Caco-2 (cell line): ENCODE measurements at regions not wholly inside any gene's neighbourhood (a gene's known extent, or its start where the extent isn't known, plus 50 kb on each side); places are given as distances from the start of the nearest gene placed in this dataset.

ENCODE experiments used
- BruUV-seq: library from RNA; stranded (reverse); fragments of 400-500 nt; replicated peaks from 2 replicates; lab custom pipeline; 2021; lab: Mats Ljungman, UMichigan
- CTCF ChIA-PET: fragments of 300-600 bp; sonication (Branson Sonifier 250); formaldehyde crosslinking; loops from one replicate; lab custom pipeline; 2022; ENCODE audit warnings: antibody characterized with exemption; lab: Charles Lee
- POLR2A ChIA-PET: fragments of 300-600 bp; sonication (Branson Sonifier 250); formaldehyde crosslinking; loops from one replicate; lab custom pipeline; 2022; ENCODE audit warnings: antibody characterized with exemption; lab: Charles Lee
- DNase-seq, 2 experiments: peaks; one replicate each; pipeline versions ENCODE4 v3.0.0 to v3.0.0-alpha.2; 2020 to 2022
- H3K27me3 ChIP-seq: replicated peaks from 2 replicates; pipeline ENCODE4 v1.6.0; 2011; ENCODE audit warnings: low read length; ENCODE audit not compliant: control insufficient read depth, insufficient read depth
- H3K36me3 ChIP-seq: 2 replicates; pipeline ENCODE4 v1.5.1; 2011; ENCODE audit warnings: low read length; ENCODE audit not compliant: control insufficient read depth, insufficient read depth
- H3K4me1 ChIP-seq: fragments of 250-450 bp; sonication (Bioruptor Pico); 2 replicates; pipeline ENCODE4 v1.5.1; 2020; ENCODE audit warnings: mild to moderate bottlenecking
- H3K4me3 ChIP-seq: 2 replicates; pipeline ENCODE4 v1.5.1; 2011; ENCODE audit warnings: low read depth, mild to moderate bottlenecking, control low read depth, low read length
- H3K9me3 ChIP-seq: fragments of 250-450 bp; sonication (Bioruptor Pico); 2 replicates; pipeline ENCODE4 v1.5.1; 2020; ENCODE audit warnings: mild to moderate bottlenecking, moderate library complexity
- H3K27ac Mint-ChIP-seq: one replicate; pipeline ENCODE4 v1.8.0; 2022; ENCODE audit warnings: mixed read lengths; ENCODE audit not compliant: unreplicated experiment
- H3K27me3 Mint-ChIP-seq: one replicate; pipeline ENCODE4 v1.8.0; 2022; ENCODE audit warnings: mixed read lengths; ENCODE audit not compliant: insufficient read depth, unreplicated experiment
- H3K36me3 Mint-ChIP-seq: one replicate; pipeline ENCODE4 v1.8.0; 2022; ENCODE audit warnings: mild to moderate bottlenecking, mixed read lengths; ENCODE audit not compliant: insufficient read depth, unreplicated experiment
- H3K4me1 Mint-ChIP-seq: one replicate; pipeline ENCODE4 v1.8.0; 2022; ENCODE audit warnings: low read depth, mixed read lengths; ENCODE audit not compliant: unreplicated experiment
- H3K4me3 Mint-ChIP-seq: one replicate; pipeline ENCODE4 v1.8.0; 2022; ENCODE audit warnings: mild to moderate bottlenecking, moderate library complexity, mixed read lengths; ENCODE audit not compliant: unreplicated experiment
- H3K9me3 Mint-ChIP-seq: one replicate; pipeline ENCODE4 v1.8.0; 2022; ENCODE audit warnings: mixed read lengths; ENCODE audit not compliant: unreplicated experiment
- intact Hi-C: fragments of 100-400 bp; cut with micrococcal nuclease; formaldehyde crosslinking; loops from one replicate; pipeline ENCODE4 v1.10.0; 2022; ENCODE audit not compliant: unreplicated experiment
- TF ChIP-seq, protein P1 (sequence below), 2 experiments: fragments of 200-600 bp in 1 of 2; IDR thresholded peaks; 1 replicate in 1 of 2; 2 replicates in 1 of 2; pipeline versions ENCODE4 v1.5.1 to v1.8.0; 2011 to 2022; ENCODE audit warnings: antibody characterized with exemption in 1 of 2, control low read depth in 1 of 2, inconsistent platforms in 1 of 2, low read depth in 1 of 2, low read length in 1 of 2, mild to moderate bottlenecking in 1 of 2, moderate library complexity in 1 of 2; ENCODE audit not compliant: insufficient read depth in 1 of 2, severe bottlenecking in 1 of 2, unreplicated experiment in 1 of 2

DNA sequence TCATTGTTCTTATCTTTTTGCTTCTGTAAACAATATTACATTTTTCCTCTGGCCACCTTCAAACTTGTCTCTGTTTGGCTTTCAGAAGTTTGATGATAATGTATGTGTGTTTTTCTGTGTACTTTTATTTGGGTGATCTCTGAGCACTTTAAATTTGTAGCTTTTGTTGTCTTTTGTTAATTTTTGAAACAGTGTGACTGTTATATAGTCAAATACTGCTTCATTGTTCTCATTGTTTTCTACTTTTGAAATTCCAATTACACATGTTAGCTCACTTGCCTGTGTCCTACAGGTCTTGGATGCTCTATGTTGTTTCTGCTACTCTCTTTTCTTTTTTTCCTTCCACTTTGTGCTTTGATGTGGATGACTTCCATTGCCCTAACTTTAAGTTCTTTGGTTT, 460.1 kb upstream of the KHDRBS2 start:
- Mint-ChIP-seq H3K4me1 (no peaks in the 10 kb centered on the region), H3K4me3 (no peak overlapping the region), H3K9me3 (no peaks in the 10 kb centered on the region), H3K27ac (no peak overlapping the region), H3K27me3 (no peaks in the 10 kb centered on the region), H3K36me3 (no peaks in the 10 kb centered on the region)
- ChIA-PET CTCF (no interaction called here), POLR2A (no interaction called here)
- no peak overlapping the region for H3K4me3 ChIP-seq
- no peak for DNase-seq
- H3K36me3 ChIP-seq: no peaks in the 10 kb centered on the region
- no peaks in the 10 kb centered on the region for H3K27me3 ChIP-seq
- no TSS peak for BruUV-seq
- H3K9me3 ChIP-seq: no peaks in the 10 kb centered on the region
- intact Hi-C loops: no loop called here
- TF ChIP-seq, protein P1, sequence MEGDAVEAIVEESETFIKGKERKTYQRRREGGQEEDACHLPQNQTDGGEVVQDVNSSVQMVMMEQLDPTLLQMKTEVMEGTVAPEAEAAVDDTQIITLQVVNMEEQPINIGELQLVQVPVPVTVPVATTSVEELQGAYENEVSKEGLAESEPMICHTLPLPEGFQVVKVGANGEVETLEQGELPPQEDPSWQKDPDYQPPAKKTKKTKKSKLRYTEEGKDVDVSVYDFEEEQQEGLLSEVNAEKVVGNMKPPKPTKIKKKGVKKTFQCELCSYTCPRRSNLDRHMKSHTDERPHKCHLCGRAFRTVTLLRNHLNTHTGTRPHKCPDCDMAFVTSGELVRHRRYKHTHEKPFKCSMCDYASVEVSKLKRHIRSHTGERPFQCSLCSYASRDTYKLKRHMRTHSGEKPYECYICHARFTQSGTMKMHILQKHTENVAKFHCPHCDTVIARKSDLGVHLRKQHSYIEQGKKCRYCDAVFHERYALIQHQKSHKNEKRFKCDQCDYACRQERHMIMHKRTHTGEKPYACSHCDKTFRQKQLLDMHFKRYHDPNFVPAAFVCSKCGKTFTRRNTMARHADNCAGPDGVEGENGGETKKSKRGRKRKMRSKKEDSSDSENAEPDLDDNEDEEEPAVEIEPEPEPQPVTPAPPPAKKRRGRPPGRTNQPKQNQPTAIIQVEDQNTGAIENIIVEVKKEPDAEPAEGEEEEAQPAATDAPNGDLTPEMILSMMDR (IDR thresholded peaks at IDR 0.05; ENCODE audit: insufficient read depth in 1 of 2, low read depth in 1 of 2, low read length in 1 of 2, severe bottlenecking in 1 of 2, unreplicated experiment in 1 of 2): no peak
- no peaks in the 10 kb centered on the region for H3K4me1 ChIP-seq

DNA sequence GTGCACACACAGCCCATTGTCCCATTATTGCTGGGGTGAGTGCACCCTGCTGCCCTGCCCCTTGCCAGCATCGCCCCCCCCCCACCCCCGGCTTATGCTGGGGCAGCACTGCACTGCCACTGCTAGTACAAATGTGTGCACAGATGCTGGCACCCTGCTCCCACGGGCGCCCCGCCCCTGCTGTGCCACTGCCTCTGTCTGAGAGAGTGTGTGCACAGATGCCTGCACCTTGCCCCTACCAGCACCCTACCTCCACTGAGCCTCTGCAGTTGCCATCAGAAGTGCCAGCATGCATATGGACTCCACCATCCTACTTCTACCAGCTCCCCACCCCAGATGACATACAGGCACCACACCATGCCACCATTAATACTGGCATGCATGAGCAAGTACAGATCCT, 454.6 kb upstream of the KHDRBS2 start:
- H3K4me1 Mint-ChIP-seq: no peaks in the 10 kb centered on the region
- TF ChIP-seq, protein P1 (IDR thresholded peaks at IDR 0.05; ENCODE audit: insufficient read depth in 1 of 2, low read depth in 1 of 2, low read length in 1 of 2, severe bottlenecking in 1 of 2, unreplicated experiment in 1 of 2): no peak
- CTCF ChIA-PET: no interaction called here
- H3K4me3 Mint-ChIP-seq: no peak overlapping the region
- DNase-seq: no peak
- H3K9me3 ChIP-seq: no peaks in the 10 kb centered on the region
- intact Hi-C loops: no loop called here
- no TSS peak for BruUV-seq
- H3K9me3 Mint-ChIP-seq: no peaks in the 10 kb centered on the region
- POLR2A ChIA-PET: no interaction called here
- no peak overlapping the region for H3K4me3 ChIP-seq
- H3K27me3 Mint-ChIP-seq: no peaks in the 10 kb centered on the region
- no peaks in the 10 kb centered on the region for H3K36me3 Mint-ChIP-seq
- no peaks in the 10 kb centered on the region for H3K36me3 ChIP-seq
- no peaks in the 10 kb centered on the region for H3K27me3 ChIP-seq
- H3K4me1 ChIP-seq: no peaks in the 10 kb centered on the region
- no peak overlapping the region for H3K27ac Mint-ChIP-seq

DNA sequence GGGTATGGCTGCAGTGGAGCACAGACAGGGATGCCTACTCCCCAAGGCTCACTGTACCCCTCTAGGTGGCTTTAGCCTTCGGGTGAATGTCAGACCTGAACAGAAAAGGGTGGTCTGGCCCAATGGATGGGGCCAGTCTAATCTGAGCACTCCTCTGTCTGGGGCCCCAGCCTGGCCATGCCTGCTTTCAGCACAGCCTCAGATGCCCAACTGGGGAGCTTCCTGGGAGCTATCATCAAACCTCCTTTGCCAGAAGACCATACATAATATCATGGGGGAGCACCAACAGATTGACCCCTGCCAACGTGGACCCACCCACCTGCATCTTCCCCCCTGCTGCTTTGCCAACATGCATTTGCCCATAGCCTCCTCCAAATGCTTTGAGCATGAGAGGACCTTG, 454.1 kb upstream of the KHDRBS2 start:
- no peak for DNase-seq
- Histone ChIP-seq H3K4me1 (no peaks in the 10 kb centered on the region), H3K4me3 (no peak overlapping the region), H3K36me3 (no peaks in the 10 kb centered on the region), H3K9me3 (no peaks in the 10 kb centered on the region), H3K27me3 (no peaks in the 10 kb centered on the region)
- BruUV-seq: no TSS peak
- no peaks in the 10 kb centered on the region for H3K27me3 Mint-ChIP-seq
- H3K27ac Mint-ChIP-seq: no peak overlapping the region
- POLR2A ChIA-PET: no interaction called here
- H3K9me3 Mint-ChIP-seq: no peaks in the 10 kb centered on the region
- no peaks in the 10 kb centered on the region for H3K36me3 Mint-ChIP-seq
- CTCF ChIA-PET: no interaction called here
- TF ChIP-seq, protein P1 (IDR thresholded peaks at IDR 0.05; ENCODE audit: insufficient read depth in 1 of 2, low read depth in 1 of 2, low read length in 1 of 2, severe bottlenecking in 1 of 2, unreplicated experiment in 1 of 2): no peak
- no peak overlapping the region for H3K4me3 Mint-ChIP-seq
- H3K4me1 Mint-ChIP-seq: no peaks in the 10 kb centered on the region
- intact Hi-C loops: no loop called here
